NT2/D1 (cell line): ENCODE measurements at regions not wholly inside any gene's neighbourhood (a gene's known extent, or its start where the extent isn't known, plus 50 kb on each side); places are given as distances from the start of the nearest gene placed in this dataset.
"Not testable (repeated sequence)": the region's sequence is repeated elsewhere in the genome, so short reads cannot be mapped to it uniquely, and the experiment has no call there.

ENCODE experiments used
- DNase-seq: peaks from one replicate; pipeline ENCODE4 v3.0.0-alpha.2; 2011; ENCODE audit warnings: low read depth, low spot score
- H3K27me3 ChIP-seq: 2 replicates; pipeline ENCODE4 v1.6.0; 2011; ENCODE audit warnings: mild to moderate bottlenecking; ENCODE audit not compliant: insufficient read length, insufficient read depth
- H3K36me3 ChIP-seq: 2 replicates; pipeline ENCODE4 v1.6.1; 2011; ENCODE audit warnings: mild to moderate bottlenecking, low read length, mixed read lengths; ENCODE audit not compliant: insufficient read depth, insufficient read length
- H3K4me1 ChIP-seq: 2 replicates; pipeline ENCODE4 v1.5.1; 2011; ENCODE audit not compliant: insufficient read depth, insufficient read length
- H3K4me3 ChIP-seq: 2 replicates; pipeline ENCODE4 v1.5.1; 2011; ENCODE audit warnings: low read depth; ENCODE audit not compliant: insufficient read length
- H3K9ac ChIP-seq: 2 replicates; pipeline ENCODE4 v1.6.0; 2011; ENCODE audit warnings: low read depth; ENCODE audit not compliant: insufficient read length
- H3K9me3 ChIP-seq: 2 replicates; pipeline ENCODE4 v1.5.1; 2011; ENCODE audit warnings: mild to moderate bottlenecking, low read length; ENCODE audit not compliant: insufficient read depth
- SUZ12 ChIP-seq: IDR thresholded peaks from 2 replicates; pipeline ENCODE4 v1.6.1; 2011; ENCODE audit not compliant: insufficient read length, insufficient read depth; ENCODE audit errors: extremely low read depth
- YY1 ChIP-seq: IDR thresholded peaks from 2 replicates; pipeline ENCODE4 v1.6.1; 2011; ENCODE audit not compliant: insufficient read length, insufficient read depth
- ZNF274 ChIP-seq: IDR thresholded peaks from 2 replicates; pipeline ENCODE4 v1.6.1; 2011; ENCODE audit warnings: mild to moderate bottlenecking, low read depth, low read length

DNA sequence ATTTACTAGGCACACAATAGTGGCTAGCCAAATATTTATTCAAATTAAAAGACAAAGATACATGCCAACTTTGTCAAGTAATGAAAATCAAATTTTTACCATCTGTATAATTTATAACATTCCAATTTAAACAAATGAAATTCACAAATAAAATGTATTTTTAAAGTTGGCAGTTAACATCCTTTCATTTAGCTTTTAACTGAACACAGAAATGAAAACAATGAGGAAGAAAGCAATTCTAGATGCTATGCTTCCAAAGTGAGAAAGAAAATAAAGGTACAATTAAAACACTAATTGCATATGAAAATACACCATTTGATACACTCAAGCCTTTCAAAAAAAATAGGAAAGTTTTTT, 123.1 kb downstream of the MPP7 start:
- no peak overlapping the region for H3K4me3 ChIP-seq
- no peaks in the 10 kb centered on the region for H3K27me3 ChIP-seq
- DNase-seq: no peak
- no peak overlapping the region for H3K9ac ChIP-seq
- H3K9me3 ChIP-seq: no peaks in the 10 kb centered on the region
- H3K4me1 ChIP-seq: no peaks in the 10 kb centered on the region
- no peak for TF ChIP-seq YY1
- TF ChIP-seq ZNF274: no peak
- no peak for TF ChIP-seq SUZ12
- no peaks in the 10 kb centered on the region for H3K36me3 ChIP-seq

DNA sequence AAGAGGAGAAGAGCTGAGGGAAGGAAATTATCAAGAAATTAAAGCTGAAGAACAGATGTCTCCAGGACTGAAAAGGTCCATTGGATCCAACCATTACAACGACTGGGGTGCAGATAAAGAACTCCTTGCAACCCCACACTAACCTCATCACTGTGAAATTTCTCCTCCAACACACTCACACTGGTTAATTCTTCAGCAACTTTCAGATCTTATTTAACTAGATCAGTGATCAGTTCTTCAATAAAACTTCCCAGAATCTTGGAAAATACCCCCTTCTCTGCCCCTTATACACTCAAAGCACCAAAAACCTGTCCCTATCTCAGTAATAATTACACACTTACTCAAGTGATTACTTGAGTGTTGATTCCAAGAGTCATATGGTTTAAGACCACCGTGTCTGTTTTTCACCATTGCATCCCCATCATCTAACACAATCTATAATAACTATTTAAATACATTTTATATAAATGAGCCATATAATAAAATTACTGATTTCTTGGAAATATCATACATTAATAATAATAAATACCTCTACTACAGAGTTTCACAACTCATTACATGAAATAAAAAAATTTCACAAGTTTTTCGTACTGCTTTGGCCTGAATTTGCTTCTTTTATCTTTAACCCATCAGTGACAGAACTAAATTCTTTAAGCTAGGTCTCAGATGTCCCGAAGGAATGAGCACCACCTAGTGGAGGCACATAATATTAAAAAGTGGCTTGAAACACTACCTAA, 123.7 kb downstream of the MPP7 start:
- TF ChIP-seq YY1 (no peak), SUZ12 (no peak)
- H3K4me1 ChIP-seq: no peaks in the 10 kb centered on the region
- H3K9ac ChIP-seq: no peak overlapping the region
- no peak overlapping the region for H3K4me3 ChIP-seq
- peak; percentile 40 for DNase-seq
- H3K36me3 ChIP-seq: no peaks in the 10 kb centered on the region
- no peaks in the 10 kb centered on the region for H3K9me3 ChIP-seq
- H3K27me3 ChIP-seq: no peaks in the 10 kb centered on the region

DNA sequence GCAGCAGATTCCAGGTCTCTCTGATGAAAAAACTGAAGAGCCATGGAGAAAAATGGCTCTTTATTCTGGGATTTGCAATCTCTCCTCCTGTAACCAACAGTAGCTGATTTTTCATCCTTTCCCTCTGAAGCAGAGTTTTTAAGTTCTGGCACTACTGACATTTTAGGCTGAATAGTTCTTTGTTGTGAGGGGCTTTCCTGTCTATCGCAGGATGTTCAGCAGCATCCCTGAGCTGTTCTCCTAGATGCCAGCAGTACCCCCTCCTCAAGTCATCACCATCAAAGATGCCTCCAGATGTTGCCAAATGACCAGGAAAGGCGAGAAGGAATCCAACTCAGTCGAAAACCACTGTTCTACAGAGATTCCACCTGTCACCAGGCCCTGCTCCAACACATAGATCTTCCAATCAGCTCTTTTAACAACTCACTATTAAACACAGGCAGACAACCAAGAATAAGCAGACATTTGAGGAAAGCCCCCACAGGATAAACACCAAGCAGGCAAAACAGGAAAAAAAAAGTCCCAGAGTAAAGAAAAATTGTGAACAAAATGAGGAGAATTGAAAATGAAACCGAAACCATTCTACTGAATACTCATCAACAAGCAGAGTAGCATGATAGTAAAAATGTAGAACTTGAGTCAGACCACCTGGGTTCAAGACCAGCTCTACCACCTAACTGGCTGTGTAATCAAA, 124.8 kb downstream of the MPP7 start:
- Histone ChIP-seq H3K27me3 (no peaks in the 10 kb centered on the region), H3K9me3 (no peaks in the 10 kb centered on the region), H3K4me1 (no peaks in the 10 kb centered on the region), H3K9ac (no peak overlapping the region), H3K36me3 (no peaks in the 10 kb centered on the region), H3K4me3 (no peak overlapping the region)
- TF ChIP-seq SUZ12: no peak
- no peak for TF ChIP-seq YY1
- TF ChIP-seq ZNF274: no peak
- no peak for DNase-seq

DNA sequence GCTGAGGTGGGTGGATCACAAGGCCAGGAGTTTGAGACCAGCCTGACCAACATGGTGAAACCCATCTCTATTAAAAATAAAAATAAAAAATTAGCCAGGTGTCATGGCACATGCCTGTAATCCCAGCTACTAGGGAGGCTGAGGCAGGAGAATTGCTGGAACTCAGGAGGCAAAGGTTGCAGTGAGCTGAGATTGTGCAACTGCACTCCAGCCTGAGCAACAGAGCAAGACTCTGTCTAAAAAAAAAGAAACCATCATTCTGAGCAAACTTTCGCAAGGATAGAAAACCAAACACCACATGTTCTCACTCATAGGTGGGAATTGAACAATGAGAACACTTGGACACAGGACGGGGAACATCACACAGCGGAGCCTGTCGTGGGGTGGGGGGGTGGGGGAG, 126.4 kb downstream of the MPP7 start:
- H3K9ac ChIP-seq, H3K4me3 ChIP-seq, H3K4me1 ChIP-seq, H3K27me3 ChIP-seq, H3K36me3 ChIP-seq, DNase-seq, H3K9me3 ChIP-seq: not testable (repeated sequence)

DNA sequence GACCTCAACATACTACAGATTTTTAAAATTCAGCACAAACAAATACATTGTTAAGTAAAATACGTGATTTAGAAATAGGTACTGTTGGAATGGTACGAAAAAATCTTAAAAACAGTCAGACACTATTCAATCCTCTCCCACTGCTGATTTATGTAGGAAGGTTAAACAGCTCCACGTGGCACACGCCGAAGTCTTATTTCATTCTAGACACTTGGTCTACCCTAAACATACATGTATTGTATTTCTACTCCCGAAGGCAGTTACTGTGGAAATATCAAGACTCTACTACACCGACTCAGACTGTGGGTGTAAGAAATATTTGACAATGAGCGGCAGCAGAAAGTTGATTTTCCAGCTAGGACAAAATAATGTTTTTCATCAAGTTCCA, 130.6 kb downstream of the MPP7 start:
- no peaks in the 10 kb centered on the region for H3K27me3 ChIP-seq
- H3K4me1 ChIP-seq: no peaks in the 10 kb centered on the region
- TF ChIP-seq YY1: no peak
- no peak for TF ChIP-seq SUZ12
- no peak for TF ChIP-seq ZNF274
- H3K4me3 ChIP-seq: no peak overlapping the region
- no peaks in the 10 kb centered on the region for H3K36me3 ChIP-seq
- DNase-seq: no peak
- H3K9me3 ChIP-seq: no peaks in the 10 kb centered on the region
- no peak overlapping the region for H3K9ac ChIP-seq

DNA sequence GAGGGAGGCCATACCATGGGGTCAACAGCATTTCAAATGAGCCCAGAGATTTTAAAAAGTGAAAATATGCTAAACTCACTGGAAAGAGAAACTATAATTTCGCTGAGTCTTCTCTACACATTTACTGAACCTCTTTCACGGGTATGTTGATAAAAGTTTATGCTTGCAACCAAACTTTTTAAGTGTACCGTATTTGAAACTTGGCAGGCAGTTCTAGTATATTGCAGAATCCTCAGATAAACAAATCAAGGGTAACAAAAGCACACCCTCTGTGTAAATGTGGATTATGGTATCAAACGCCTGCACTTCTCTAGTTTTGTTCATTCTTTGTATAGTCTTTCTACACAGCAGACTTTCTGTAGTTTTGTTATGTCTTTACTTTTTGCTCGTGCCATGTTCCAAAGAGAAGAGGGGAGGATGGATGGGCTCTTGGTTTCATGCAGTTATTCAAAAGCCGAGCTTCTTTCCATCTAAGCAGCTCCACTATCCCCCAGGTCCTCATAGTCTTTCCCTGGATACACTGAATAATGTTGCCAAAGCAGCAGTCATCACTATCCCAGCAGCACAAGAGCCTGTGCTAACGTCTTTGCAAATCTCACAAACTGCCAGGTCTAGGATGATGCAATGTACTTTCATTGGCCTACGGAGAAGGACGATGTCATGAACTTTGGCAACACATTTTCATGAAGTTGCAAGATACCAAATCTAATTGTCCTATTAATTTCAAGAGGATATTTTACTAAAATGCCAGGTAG, 131.2 kb downstream of the MPP7 start:
- Histone ChIP-seq H3K36me3 (no peaks in the 10 kb centered on the region), H3K4me1 (no peaks in the 10 kb centered on the region), H3K27me3 (no peaks in the 10 kb centered on the region), H3K9ac (no peak overlapping the region), H3K4me3 (no peak overlapping the region), H3K9me3 (no peaks in the 10 kb centered on the region)
- TF ChIP-seq YY1 (no peak), ZNF274 (no peak)
- DNase-seq: no peak

DNA sequence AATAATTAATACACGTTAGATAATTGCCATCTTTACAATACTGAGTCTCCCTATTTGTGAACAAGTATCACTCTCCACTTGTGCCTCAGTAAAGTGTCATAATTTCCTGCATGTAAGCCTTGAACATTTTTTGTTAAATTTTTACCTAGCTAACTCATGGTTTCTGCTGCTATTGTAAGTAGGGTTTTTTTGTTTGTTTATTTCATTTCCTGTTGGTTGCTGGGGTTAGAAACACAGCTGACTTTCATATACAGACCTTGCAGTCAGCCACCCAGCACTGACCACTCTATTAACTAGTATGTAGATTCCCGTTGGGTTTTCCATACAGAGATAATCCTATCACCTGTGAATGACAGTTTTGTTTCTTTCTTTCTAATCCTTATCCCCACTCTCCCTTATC, 133.3 kb downstream of the MPP7 start:
- no peak for DNase-seq
- H3K9me3 ChIP-seq: no peaks in the 10 kb centered on the region
- H3K4me3 ChIP-seq: no peak overlapping the region

More for the DNA sequence above, 133.3 kb downstream of the MPP7 start:
- TF ChIP-seq YY1 (no peak), SUZ12 (no peak), ZNF274 (no peak)
- Histone ChIP-seq H3K4me1 (no peaks in the 10 kb centered on the region), H3K36me3 (no peaks in the 10 kb centered on the region), H3K27me3 (no peaks in the 10 kb centered on the region), H3K9ac (no peak overlapping the region)
